H9 (cell line): ENCODE measurements at regions not wholly inside any gene's neighbourhood (a gene's known extent, or its start where the extent isn't known, plus 50 kb on each side); places are given as distances from the start of the nearest gene placed in this dataset.

ENCODE experiments used
- DNase-seq: peaks from one replicate; pipeline ENCODE4 v3.0.0-alpha.2; 2017
- H2AFZ ChIP-seq: one replicate; pipeline ENCODE4 v1.6.1; 2013; ENCODE audit warnings: mild to moderate bottlenecking, low read length, control low read depth, moderate library complexity
- H2AK5ac ChIP-seq: 2 replicates; pipeline ENCODE4 v1.6.1; 2013; ENCODE audit warnings: low read length, control low read depth, mixed read lengths; ENCODE audit not compliant: insufficient read length
- H2BK120ac ChIP-seq: one replicate; pipeline ENCODE4 v1.6.1; 2013; ENCODE audit warnings: low read depth, mild to moderate bottlenecking, low read length, control low read depth, inconsistent platforms; ENCODE audit not compliant: poor library complexity, severe bottlenecking
- H2BK12ac ChIP-seq: 2 replicates; pipeline ENCODE4 v1.6.1; 2013; ENCODE audit warnings: low read length, control low read depth, mixed read lengths, low read depth; ENCODE audit not compliant: insufficient read length
- H2BK15ac ChIP-seq: 2 replicates; pipeline ENCODE4 v1.6.1; 2013; ENCODE audit warnings: low read depth, low read length, control low read depth
- H2BK20ac ChIP-seq: one replicate; pipeline ENCODE4 v1.6.1; 2013; ENCODE audit warnings: low read depth, mild to moderate bottlenecking, low read length, control low read depth, inconsistent platforms; ENCODE audit not compliant: poor library complexity, severe bottlenecking
- H2BK5ac ChIP-seq: 2 replicates; pipeline ENCODE4 v1.6.1; 2013; ENCODE audit warnings: low read length, control low read depth, mixed read lengths; ENCODE audit not compliant: insufficient read length
- H3K14ac ChIP-seq: 2 replicates; pipeline ENCODE4 v1.6.1; 2013; ENCODE audit warnings: low read length, control low read depth; ENCODE audit not compliant: insufficient read depth
- H3K18ac ChIP-seq: 2 replicates; pipeline ENCODE4 v1.6.1; 2013; ENCODE audit warnings: low read depth, mild to moderate bottlenecking, mixed read lengths, low read length, control low read depth; ENCODE audit not compliant: insufficient read length
- H3K23ac ChIP-seq: 2 replicates; pipeline ENCODE4 v1.6.1; 2013; ENCODE audit warnings: low read length, control low read depth, mixed read lengths, low read depth; ENCODE audit not compliant: insufficient read length
- H3K23me2 ChIP-seq: 2 replicates; pipeline ENCODE4 v1.6.1; 2013; ENCODE audit warnings: low read depth, mild to moderate bottlenecking, mixed read lengths, low read length, control low read depth; ENCODE audit not compliant: insufficient read length, poor library complexity, severe bottlenecking
- H3K27ac ChIP-seq: 2 replicates; pipeline ENCODE4 v1.5.1; 2013; ENCODE audit warnings: low read length, control low read depth, mixed read lengths, low read depth; ENCODE audit not compliant: insufficient read length
- H3K27me3 ChIP-seq: 2 replicates; pipeline ENCODE4 v1.6.1; 2013; ENCODE audit warnings: low read length, control low read depth, inconsistent platforms; ENCODE audit not compliant: insufficient read depth
- H3K4ac ChIP-seq: 2 replicates; pipeline ENCODE4 v1.6.1; 2013; ENCODE audit warnings: low read depth, mild to moderate bottlenecking, control low read depth, inconsistent platforms, low read length, moderate library complexity
- H3K4me1 ChIP-seq: 2 replicates; pipeline ENCODE4 v1.6.1; 2013; ENCODE audit warnings: low read length, control low read depth, inconsistent platforms; ENCODE audit not compliant: insufficient read depth
- H3K4me2 ChIP-seq: 2 replicates; pipeline ENCODE4 v1.6.1; 2013; ENCODE audit warnings: low read length, control low read depth, mixed read lengths; ENCODE audit not compliant: insufficient read length, insufficient read depth
- H3K56ac ChIP-seq: 2 replicates; pipeline ENCODE4 v1.6.1; 2013; ENCODE audit warnings: low read depth, mild to moderate bottlenecking, mixed read lengths, low read length, control low read depth; ENCODE audit not compliant: insufficient read length
- H3K79me1 ChIP-seq: 2 replicates; pipeline ENCODE4 v1.6.1; 2013; ENCODE audit warnings: low read depth, mild to moderate bottlenecking, moderate library complexity, low read length, control low read depth, inconsistent platforms; ENCODE audit not compliant: insufficient read depth, poor library complexity, severe bottlenecking
- H3K79me2 ChIP-seq: 2 replicates; pipeline ENCODE4 v1.6.1; 2013; ENCODE audit warnings: low read length, control low read depth, inconsistent platforms; ENCODE audit not compliant: insufficient read depth
- H3K9ac ChIP-seq: 2 replicates; pipeline ENCODE4 v1.6.1; 2013; ENCODE audit warnings: low read length, control low read depth, mixed read lengths; ENCODE audit not compliant: insufficient read length; ENCODE audit errors: extremely low read depth
- H3K9me3 ChIP-seq: one replicate; pipeline ENCODE4 v1.6.1; 2013; ENCODE audit warnings: low read depth, low read length, inconsistent platforms; ENCODE audit not compliant: control insufficient read depth
- H3T11ph ChIP-seq: one replicate; pipeline ENCODE4 v1.6.1; 2013; ENCODE audit warnings: mild to moderate bottlenecking, low read length, control low read depth, inconsistent platforms
- H4K20me1 ChIP-seq: one replicate; pipeline ENCODE4 v1.6.1; 2013; ENCODE audit not compliant: control insufficient read depth, insufficient read length, insufficient read depth
- H4K5ac ChIP-seq: 2 replicates; pipeline ENCODE4 v1.6.1; 2013; ENCODE audit warnings: low read depth, mild to moderate bottlenecking, mixed read lengths, low read length, control low read depth; ENCODE audit not compliant: insufficient read length
- H4K8ac ChIP-seq: replicated peaks from 2 replicates; pipeline ENCODE4 v1.6.1; 2013; ENCODE audit warnings: low read length, control low read depth, mixed read lengths, low read depth; ENCODE audit not compliant: insufficient read length
- H4K91ac ChIP-seq: 2 replicates; pipeline ENCODE4 v1.6.1; 2013; ENCODE audit warnings: low read depth, mild to moderate bottlenecking, moderate library complexity, mixed read lengths, low read length, control low read depth; ENCODE audit not compliant: insufficient read length
- H3K27ac Mint-ChIP-seq, 3 experiments: 2 replicates in 2 of 3; 3 replicates in 1 of 3; pipeline ENCODE4 v1.8.0; 2020 to 2021; ENCODE audit warnings: mixed read lengths in 3 of 3, mild to moderate bottlenecking in 1 of 3, moderate library complexity in 1 of 3
- H3K27me3 Mint-ChIP-seq: 2 replicates; pipeline ENCODE4 v1.8.0; 2021; ENCODE audit warnings: low read depth, mild to moderate bottlenecking, moderate library complexity, mixed read lengths
- H3K36me3 Mint-ChIP-seq, 3 experiments: 2 replicates in 2 of 3; 3 replicates in 1 of 3; pipeline ENCODE4 v1.8.0; 2020 to 2021; ENCODE audit warnings: low read depth in 3 of 3, mixed read lengths in 3 of 3; ENCODE audit not compliant: insufficient read depth in 1 of 3
- H3K4me1 Mint-ChIP-seq, 2 experiments: 2 replicates each; pipeline ENCODE4 v1.8.0; 2020; ENCODE audit warnings: mixed read lengths in 2 of 2
- H3K4me3 Mint-ChIP-seq, 2 experiments: 2 replicates in 1 of 2; 3 replicates in 1 of 2; pipeline ENCODE4 v1.8.0; 2020 to 2021; ENCODE audit warnings: mild to moderate bottlenecking in 2 of 2, mixed read lengths in 2 of 2, moderate library complexity in 1 of 2
- H3K9me3 Mint-ChIP-seq, 2 experiments: 2 replicates in 1 of 2; 3 replicates in 1 of 2; pipeline ENCODE4 v1.8.0; 2020; ENCODE audit warnings: mild to moderate bottlenecking in 2 of 2, mixed read lengths in 2 of 2, moderate library complexity in 1 of 2
- WGBS: extraction: QIAGEN DNeasy Blood & Tissue Kit; methylation state at CpG from one replicate; pipeline ENCODE4 v1.1.7; 2013; ENCODE audit warnings: missing lambda C conversion rate, low lambda C conversion rate, mixed read lengths; ENCODE audit not compliant: insufficient read length; ENCODE audit errors: extremely low coverage; 5-methylcytosine and 5-hydroxymethylcytosine counted together
- TF ChIP-seq, protein P1 (sequence below): fragments of 200-600 bp; sonication (generic); conservative IDR thresholded peaks from 3 replicates; pipeline ENCODE4 v1.8.0; 2021; ENCODE audit warnings: antibody characterized with exemption, mild to moderate bottlenecking

GRCh38 chr20:47863315-47863965 is 78.2 kb upstream of the SULF2 start:
- no peak overlapping the region for H3K27ac ChIP-seq
- H3K23ac ChIP-seq = no peak overlapping the region
- H2BK12ac ChIP-seq = no peak overlapping the region
- Mint-ChIP-seq H3K27me3 (no peaks in the 10 kb centered on the region; the same call in 1 of the 2 replicates), H3K4me3 (no peak overlapping the region), H3K36me3 (no peaks in the 10 kb centered on the region; a peak in 1 of 7 replicates), H3K27ac (no peak overlapping the region), H3K4me1 (peaks cover 0 to 4% of the 10 kb centered on the region in 2 experiments; a peak in 1 of 4 replicates), H3K9me3 (peaks cover 0 to 10% of the 10 kb centered on the region in 2 experiments; a peak in 1 of 5 replicates)
- H3K4me2 ChIP-seq = no peak overlapping the region
- H4K91ac ChIP-seq = no peak overlapping the region
- no peaks in the 10 kb centered on the region for H3K27me3 ChIP-seq
- H3K4ac ChIP-seq = no peak overlapping the region
- no peaks in the 10 kb centered on the region for H3K4me1 ChIP-seq
- TF ChIP-seq, protein P1, sequence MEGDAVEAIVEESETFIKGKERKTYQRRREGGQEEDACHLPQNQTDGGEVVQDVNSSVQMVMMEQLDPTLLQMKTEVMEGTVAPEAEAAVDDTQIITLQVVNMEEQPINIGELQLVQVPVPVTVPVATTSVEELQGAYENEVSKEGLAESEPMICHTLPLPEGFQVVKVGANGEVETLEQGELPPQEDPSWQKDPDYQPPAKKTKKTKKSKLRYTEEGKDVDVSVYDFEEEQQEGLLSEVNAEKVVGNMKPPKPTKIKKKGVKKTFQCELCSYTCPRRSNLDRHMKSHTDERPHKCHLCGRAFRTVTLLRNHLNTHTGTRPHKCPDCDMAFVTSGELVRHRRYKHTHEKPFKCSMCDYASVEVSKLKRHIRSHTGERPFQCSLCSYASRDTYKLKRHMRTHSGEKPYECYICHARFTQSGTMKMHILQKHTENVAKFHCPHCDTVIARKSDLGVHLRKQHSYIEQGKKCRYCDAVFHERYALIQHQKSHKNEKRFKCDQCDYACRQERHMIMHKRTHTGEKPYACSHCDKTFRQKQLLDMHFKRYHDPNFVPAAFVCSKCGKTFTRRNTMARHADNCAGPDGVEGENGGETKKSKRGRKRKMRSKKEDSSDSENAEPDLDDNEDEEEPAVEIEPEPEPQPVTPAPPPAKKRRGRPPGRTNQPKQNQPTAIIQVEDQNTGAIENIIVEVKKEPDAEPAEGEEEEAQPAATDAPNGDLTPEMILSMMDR = no peak
- whole genome bisulfite sequencing = no CpG with 5 or more reads among the region's 3 CpGs
- H4K5ac ChIP-seq = no peak overlapping the region
- H4K20me1 ChIP-seq = no peaks in the 10 kb centered on the region
- no peak overlapping the region for H4K8ac ChIP-seq
- H3K9me3 ChIP-seq = no peaks in the 10 kb centered on the region
- no peak overlapping the region for H3K18ac ChIP-seq
- H3T11ph ChIP-seq = no peak overlapping the region
- no peak overlapping the region for H2AFZ ChIP-seq
- no peaks in the 10 kb centered on the region for H3K79me1 ChIP-seq
- H2BK5ac ChIP-seq = no peak overlapping the region
- H3K56ac ChIP-seq = no peak overlapping the region
- H3K23me2 ChIP-seq = no peaks in the 10 kb centered on the region
- no peaks in the 10 kb centered on the region for H3K79me2 ChIP-seq
- H3K9ac ChIP-seq = no peak overlapping the region
- H2AK5ac ChIP-seq = no peak overlapping the region
- H2BK20ac ChIP-seq = no peak overlapping the region
- no peak overlapping the region for H3K14ac ChIP-seq
- H2BK15ac ChIP-seq = no peak overlapping the region
- H2BK120ac ChIP-seq = no peak overlapping the region
- DNase-seq = no peak
